ENCODE measurements at regions not wholly inside any gene's neighbourhood (a gene's known extent, or its start where the extent isn't known, plus 50 kb on each side); places are given as distances from the start of the nearest gene placed in this dataset.
"Not testable (repeated sequence)": the region's sequence is repeated elsewhere in the genome, so short reads cannot be mapped to it uniquely, and the experiment has no call there.

DNA sequence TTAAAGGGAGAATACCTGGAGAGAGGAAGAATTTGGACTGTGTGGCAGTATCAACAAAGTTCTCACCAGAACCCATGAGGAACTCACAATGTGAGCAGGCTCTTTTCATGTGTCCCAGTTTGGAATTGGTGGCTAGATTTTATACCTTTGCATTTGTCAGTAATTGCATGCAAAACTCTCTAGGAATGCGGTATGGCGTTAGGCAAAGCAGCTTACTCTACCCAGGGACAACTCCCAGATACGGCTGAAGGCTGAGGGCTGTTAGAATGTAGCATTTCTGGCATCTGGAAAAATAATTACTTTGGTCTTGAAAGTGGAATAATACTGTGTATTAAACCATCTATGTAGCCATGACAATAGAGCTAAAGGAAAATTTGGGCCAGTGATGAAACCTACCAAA, 635.5 kb downstream of the SLC16A7 start:
- H3K4me3 ChIP-seq, result no peak overlapping the region
- no peaks in the 10 kb centered on the region for H3K9me3 ChIP-seq (replicated peaks)
- no peak overlapping the region for H3K27ac ChIP-seq
- DNase-seq, result no peak
- no peaks in the 10 kb centered on the region for H3K36me3 ChIP-seq
- H3K27me3 ChIP-seq, result no peaks in the 10 kb centered on the region
- H3K4me1 ChIP-seq, result no peaks in the 10 kb centered on the region

DNA sequence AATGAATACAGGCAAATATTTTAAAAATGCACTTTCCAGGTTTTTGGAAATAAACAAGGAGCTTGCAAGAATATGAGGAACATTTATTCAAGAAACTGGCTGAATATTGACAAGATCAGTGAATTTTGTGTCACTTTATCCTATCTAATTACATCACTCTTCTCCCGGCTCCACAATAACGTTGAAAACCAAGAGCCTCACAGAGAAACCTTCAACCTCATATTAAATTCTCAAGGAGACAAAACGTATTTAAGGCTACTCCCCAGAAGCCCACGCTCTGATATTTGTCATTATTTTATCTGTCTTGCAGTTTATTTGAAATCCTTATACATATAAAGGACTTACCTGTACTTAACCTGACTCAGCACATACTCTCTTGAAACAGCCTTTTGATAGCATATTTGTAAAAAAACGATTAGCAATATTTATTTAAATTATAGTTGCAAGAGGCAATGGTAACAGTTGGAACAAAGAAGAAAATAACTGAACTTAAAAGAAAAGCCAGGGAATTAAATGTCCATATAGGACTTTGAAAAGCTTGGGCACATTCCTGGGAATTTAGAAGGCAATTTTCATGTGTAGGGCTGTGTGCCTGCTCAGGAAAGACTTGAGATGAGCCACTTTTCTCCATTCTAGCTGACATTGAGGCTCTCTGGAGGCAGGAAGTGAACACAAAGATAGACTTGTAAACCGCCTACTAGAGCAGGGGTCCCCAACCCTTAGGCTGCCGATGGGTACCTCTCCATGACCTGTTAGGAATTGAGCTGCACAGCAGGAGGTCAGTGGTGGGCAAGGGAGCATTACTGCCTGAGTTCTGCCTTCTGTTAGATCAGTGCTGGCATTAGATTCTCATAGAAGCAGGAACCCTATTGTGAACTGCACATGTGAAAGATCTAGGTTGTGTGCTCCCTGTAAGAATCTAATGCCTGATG, 636.4 kb downstream of the SLC16A7 start:
- Histone ChIP-seq H3K27me3 (no peaks in the 10 kb centered on the region), H3K36me3 (no peaks in the 10 kb centered on the region), H3K4me3 (no peak overlapping the region), H3K27ac (no peak overlapping the region), H3K4me1 (no peaks in the 10 kb centered on the region), H3K9me3 (replicated peaks) (no peaks in the 10 kb centered on the region)
- no peak for DNase-seq

DNA sequence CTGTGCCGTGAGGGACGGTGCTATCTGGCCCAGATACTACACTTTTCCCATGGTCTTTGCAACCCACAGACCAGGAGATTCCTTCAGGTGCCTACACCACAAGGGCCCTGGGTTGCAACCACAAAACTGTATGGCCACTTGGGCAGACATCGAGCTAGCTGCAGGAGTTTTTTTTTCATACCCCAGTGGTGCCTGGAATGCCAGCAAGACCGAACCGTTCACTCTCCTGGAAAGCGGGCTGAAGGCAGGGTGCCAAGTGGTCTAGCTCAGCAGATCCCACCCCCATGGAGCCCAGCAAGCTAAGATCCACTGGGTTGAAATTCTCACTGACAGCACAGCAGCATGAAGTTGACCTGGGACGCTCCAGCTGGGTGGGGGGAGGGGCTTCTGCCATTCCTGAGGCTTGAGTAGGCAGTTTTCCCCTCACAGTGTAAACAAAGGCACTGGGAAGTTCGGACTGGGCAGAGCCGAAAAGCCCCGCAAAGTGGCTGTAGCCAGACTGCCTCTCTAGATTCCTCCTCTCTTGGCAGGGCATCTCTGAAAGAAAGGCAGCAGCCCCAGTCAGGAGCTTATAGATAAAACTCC, 638.9 kb downstream of the SLC16A7 start:
- H3K4me1 ChIP-seq; H3K36me3 ChIP-seq; H3K27ac ChIP-seq; H3K4me3 ChIP-seq; DNase-seq; H3K9me3 ChIP-seq (replicated peaks); H3K27me3 ChIP-seq: not testable (repeated sequence)

DNA sequence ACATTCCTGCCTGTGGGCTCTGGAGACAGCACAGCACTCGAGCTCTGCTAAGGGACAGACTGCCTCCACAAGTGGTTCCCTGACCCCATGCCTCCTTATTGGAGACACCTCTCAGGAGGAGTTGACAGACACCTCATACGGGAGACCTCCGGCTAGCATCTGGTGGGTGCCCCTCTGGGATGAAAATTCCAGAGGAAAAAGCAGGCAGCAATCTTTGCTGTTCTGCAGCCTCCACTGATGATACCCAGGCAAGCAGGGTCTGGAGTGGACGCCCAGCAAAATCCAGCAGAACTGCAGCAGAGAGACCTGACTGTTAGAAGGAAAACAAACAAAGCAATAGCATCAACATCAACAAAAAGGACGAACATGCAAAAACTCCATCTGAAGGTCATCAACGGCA, 639.4 kb downstream of the SLC16A7 start:
- Histone ChIP-seq H3K4me1 (no peaks in the 10 kb centered on the region), H3K4me3 (no peak overlapping the region), H3K27me3 (no peaks in the 10 kb centered on the region), H3K27ac (no peak overlapping the region), H3K36me3 (no peaks in the 10 kb centered on the region), H3K9me3 (replicated peaks) (no peaks in the 10 kb centered on the region)
- DNase-seq, result no peak

DNA sequence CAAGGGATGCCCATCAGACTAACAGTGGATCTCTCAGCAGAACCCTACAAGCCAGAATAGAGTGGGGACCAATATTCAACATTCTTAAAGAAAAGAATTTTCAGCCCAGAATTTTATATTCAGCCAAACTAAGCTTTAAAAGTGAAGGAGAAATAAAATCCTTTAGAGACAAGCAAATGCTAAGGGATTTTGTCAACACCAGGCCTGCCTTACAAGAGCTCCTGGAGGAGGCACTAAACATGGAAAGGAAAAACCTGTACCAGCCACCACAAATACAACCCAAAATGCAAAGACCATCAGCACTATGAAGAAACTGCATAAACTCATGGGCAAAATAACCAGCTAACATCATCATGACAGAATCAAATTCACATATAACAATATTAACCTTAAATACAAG, 640.6 kb downstream of the SLC16A7 start:
- not testable (repeated sequence) for H3K4me1 ChIP-seq; H3K27ac ChIP-seq; DNase-seq; H3K36me3 ChIP-seq; H3K4me3 ChIP-seq; H3K9me3 ChIP-seq (replicated peaks); H3K27me3 ChIP-seq

DNA sequence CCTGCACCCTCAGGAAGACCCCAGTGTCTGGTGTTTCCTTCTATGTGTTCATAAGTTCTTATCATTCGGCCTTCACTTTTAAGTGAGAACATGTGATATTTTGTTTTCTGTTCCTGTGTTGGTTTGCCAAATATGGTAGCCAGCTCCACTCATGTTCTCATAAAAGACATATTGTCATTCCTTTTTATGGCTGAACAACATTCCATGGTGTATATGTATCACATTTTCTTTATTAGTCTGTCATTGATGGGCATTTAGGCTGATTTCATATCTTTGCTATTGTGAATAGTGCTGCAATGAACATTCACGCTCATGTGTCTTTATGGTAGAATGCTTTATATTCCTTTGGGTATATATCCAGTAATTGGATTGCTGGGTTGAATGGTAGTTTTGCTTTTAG, 645.1 kb downstream of the SLC16A7 start:
- Histone ChIP-seq H3K9me3 (replicated peaks) (no peaks in the 10 kb centered on the region), H3K27ac (no peak overlapping the region), H3K27me3 (no peaks in the 10 kb centered on the region), H3K4me1 (no peaks in the 10 kb centered on the region), H3K36me3 (no peaks in the 10 kb centered on the region), H3K4me3 (no peak overlapping the region)
- DNase-seq, result no peak

DNA sequence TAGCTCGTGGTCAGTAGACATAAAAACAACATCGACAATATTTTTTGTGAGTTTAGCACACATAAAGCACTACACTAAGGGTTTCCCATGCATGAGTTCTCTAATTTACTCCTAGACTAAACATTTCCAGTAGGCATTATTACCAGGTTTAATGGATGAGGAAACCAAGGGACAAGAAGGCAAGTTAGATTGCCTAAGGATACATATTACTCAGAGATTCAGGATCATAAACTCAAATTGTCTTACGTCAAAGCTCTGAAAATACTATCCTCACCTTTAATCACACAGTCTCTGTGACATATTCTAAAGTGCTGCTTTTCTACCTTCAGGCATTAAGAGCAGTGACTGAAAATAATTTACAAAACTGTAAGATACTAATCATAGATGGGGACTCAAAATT, 655.3 kb downstream of the SLC16A7 start:
- Histone ChIP-seq H3K4me3 (no peak overlapping the region), H3K27ac (no peak overlapping the region), H3K36me3 (no peaks in the 10 kb centered on the region), H3K4me1 (no peaks in the 10 kb centered on the region), H3K9me3 (replicated peaks) (no peaks in the 10 kb centered on the region), H3K27me3 (no peaks in the 10 kb centered on the region)
- DNase-seq, result no peak

DNA sequence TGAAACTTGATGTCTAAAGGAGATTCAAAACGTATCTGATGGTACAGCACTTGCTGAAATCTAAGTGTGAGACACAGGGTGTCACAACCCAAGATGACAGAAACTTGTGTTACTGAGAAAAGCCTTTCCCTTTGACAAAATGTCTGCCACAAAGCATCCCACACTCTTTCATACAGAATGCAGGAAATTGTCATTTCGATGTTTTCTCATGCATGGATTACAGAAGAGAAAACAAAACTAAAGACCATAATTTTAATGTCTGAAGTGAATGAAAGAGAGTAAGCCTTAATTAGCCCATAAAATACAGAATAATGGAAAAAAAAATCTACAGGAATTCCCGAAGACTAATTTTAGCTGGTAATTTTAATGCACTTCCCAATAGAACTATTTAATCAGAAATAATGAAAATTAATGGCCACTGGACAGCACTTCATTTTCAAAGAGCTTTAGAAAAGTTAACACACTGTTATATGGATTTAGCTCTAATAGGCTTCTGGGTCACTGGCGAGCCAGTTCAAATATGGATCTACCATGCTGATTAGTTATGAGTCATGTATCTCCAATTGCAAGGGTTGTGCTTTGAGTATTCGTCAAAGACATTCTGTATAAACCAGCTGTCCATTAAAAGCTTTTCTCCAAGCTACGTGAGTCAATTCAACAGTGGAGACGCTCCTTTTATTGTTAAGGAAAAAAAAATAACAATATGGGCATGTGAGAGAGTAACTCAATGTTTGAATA, 656.7 kb downstream of the SLC16A7 start:
- H3K4me3 ChIP-seq, result no peak overlapping the region
- no peak for DNase-seq

DNA sequence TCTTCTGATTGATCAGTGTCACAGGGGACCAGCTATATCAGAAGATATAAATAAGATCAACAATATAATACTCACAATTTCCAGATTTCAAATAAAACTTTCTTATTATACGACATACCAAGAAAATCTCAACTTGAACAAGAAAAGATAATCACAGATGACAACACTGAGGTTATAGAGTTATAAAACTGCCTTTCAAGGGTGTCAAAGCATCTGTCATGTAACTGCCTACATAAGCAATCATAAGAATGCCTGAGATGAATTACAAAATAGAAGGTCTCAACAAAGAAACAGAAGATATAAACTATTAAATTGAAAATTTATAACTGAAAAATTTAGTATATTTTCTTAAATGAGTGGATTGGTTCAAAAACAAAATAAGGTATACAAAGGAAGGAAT, 659.2 kb downstream of the SLC16A7 start:
- Histone ChIP-seq H3K4me1 (no peaks in the 10 kb centered on the region), H3K27ac (no peak overlapping the region), H3K4me3 (no peak overlapping the region), H3K36me3 (no peaks in the 10 kb centered on the region), H3K27me3 (no peaks in the 10 kb centered on the region), H3K9me3 (replicated peaks) (no peaks in the 10 kb centered on the region)
- DNase-seq, result no peak

More for the DNA sequence above, 656.7 kb downstream of the SLC16A7 start:
- Histone ChIP-seq H3K36me3 (no peaks in the 10 kb centered on the region), H3K4me1 (no peaks in the 10 kb centered on the region), H3K9me3 (replicated peaks) (no peaks in the 10 kb centered on the region), H3K27me3 (no peaks in the 10 kb centered on the region), H3K27ac (no peak overlapping the region)

DNA sequence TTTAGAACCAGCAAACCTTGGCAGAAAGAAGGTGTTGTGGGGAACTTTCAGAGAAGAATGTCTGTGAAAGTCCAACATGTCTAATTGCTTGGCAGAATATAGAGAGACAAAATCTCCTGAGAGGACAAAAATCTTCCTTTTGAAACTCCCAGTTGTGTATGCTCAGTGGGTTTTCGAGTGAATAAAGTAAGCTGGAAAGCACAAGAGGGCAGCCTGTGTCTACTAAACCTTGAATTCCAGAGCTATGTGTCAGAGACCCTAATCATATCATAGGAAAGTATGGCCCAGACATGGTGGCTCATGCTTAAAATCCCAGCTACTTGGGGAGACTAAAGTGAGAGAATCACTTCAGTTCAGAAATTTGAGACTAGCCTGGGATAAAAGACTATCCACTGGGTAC, 661.2 kb downstream of the SLC16A7 start:
- H3K4me1 ChIP-seq, result no peaks in the 10 kb centered on the region
- DNase-seq, result peak in 1 of 2 experiments; percentile 23
- H3K36me3 ChIP-seq, result no peaks in the 10 kb centered on the region

DNA sequence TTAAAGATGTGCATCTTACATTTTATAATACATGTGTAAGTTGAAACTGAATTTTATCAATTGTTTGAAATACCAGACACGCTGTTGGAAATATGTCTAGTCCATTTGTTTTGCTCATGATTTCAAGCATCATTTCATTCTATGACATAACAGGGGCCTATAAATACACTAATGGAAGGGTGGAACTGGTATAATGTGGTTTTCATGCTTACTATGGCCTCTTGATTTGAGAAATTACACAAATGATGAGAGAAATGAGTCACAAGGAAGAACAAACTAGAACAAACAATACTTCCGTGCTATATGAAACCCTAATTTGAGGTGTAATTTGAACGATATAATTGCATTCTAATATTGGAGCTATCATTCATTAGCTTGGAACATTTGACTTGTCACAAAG, 663.4 kb downstream of the SLC16A7 start:
- Histone ChIP-seq H3K4me3 (no peak overlapping the region), H3K36me3 (no peaks in the 10 kb centered on the region), H3K9me3 (replicated peaks) (no peaks in the 10 kb centered on the region), H3K27ac (no peak overlapping the region), H3K4me1 (no peaks in the 10 kb centered on the region), H3K27me3 (no peaks in the 10 kb centered on the region)
- no peak for DNase-seq

More for the DNA sequence above, 661.2 kb downstream of the SLC16A7 start:
- Histone ChIP-seq H3K9me3 (replicated peaks) (no peaks in the 10 kb centered on the region), H3K27ac (no peak overlapping the region), H3K27me3 (no peaks in the 10 kb centered on the region), H3K4me3 (no peak overlapping the region)

DNA sequence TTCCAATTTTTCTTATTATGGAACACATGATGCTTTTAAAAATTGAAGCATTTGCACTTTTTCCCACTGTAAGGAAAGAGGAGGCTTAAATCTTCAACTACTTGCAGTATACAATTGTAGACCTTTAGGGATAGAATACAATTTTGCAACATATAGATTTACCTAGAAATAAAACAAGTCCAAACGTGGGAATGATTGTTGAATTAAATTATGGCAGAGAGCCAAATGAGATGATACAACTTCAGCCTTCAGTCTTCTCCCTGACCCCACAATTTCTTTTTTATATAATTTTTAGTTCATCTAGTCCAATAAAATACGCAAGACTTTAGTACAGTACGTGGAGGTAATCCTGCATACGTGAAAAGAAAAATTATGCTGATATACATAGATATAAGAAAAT, 666.5 kb downstream of the SLC16A7 start:
- no peaks in the 10 kb centered on the region for H3K4me1 ChIP-seq
- no peak overlapping the region for H3K27ac ChIP-seq
- H3K36me3 ChIP-seq, result no peaks in the 10 kb centered on the region
- no peaks in the 10 kb centered on the region for H3K27me3 ChIP-seq
- DNase-seq, result no peak
- H3K9me3 ChIP-seq (replicated peaks), result no peaks in the 10 kb centered on the region
- no peak overlapping the region for H3K4me3 ChIP-seq

DNA sequence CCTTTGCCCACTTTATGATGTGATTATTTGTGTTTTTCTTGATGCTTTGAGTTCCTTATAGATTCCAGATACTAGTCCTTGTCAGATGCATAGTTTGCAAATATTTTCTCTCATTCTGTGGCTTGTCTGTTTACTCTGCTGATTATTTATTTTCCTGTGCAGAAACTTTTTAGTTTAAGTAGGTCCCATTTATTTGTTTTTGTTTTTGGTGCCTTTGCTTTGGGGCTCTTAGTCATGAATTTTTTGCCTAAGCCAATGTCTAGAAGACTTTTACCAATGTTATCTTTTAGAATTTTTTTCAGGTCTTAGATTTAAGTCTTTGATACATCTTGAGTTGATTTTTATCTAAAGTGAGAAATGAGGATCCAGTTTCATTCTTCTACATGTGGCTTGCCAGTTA, 667.3 kb downstream of the SLC16A7 start:
- no peaks in the 10 kb centered on the region for H3K36me3 ChIP-seq
- H3K27me3 ChIP-seq, result no peaks in the 10 kb centered on the region
- H3K27ac ChIP-seq, result no peak overlapping the region
- no peaks in the 10 kb centered on the region for H3K4me1 ChIP-seq
- H3K9me3 ChIP-seq (replicated peaks), result no peaks in the 10 kb centered on the region
- no peak overlapping the region for H3K4me3 ChIP-seq
- no peak for DNase-seq

DNA sequence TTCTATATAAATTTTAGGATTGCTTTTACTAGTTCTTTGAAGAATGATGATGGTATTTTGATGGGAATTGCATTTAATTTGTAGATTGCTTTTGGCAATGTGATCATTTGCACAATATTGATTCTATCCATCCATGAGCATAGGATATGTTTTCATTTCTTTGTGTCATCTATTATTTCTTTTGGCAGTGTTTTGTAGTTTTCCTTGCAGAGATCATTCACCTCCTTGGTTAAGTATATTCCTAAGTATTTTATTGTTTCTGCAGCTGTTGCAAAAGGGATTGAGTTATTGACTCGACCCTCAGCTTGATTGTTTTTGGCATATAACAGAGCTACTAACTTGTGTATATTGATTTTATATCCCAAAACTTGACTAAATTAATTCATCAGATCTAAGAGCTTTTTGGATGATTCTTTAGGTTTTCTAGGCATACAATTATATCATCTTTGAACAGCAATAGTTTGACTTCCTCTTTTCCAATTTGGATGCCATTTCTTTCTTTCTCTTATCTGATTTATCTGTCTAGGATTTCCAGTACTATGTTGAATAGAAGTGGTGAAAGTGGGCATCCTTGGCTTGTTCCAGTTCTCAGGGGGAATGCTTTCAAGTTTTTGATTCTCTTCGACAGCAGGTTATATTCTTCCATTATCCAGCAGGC, 668.1 kb downstream of the SLC16A7 start:
- Histone ChIP-seq H3K4me1 (no peaks in the 10 kb centered on the region), H3K27ac (no peak overlapping the region), H3K27me3 (no peaks in the 10 kb centered on the region), H3K9me3 (replicated peaks) (no peaks in the 10 kb centered on the region), H3K4me3 (no peak overlapping the region), H3K36me3 (no peaks in the 10 kb centered on the region)
- DNase-seq, result no peak

DNA sequence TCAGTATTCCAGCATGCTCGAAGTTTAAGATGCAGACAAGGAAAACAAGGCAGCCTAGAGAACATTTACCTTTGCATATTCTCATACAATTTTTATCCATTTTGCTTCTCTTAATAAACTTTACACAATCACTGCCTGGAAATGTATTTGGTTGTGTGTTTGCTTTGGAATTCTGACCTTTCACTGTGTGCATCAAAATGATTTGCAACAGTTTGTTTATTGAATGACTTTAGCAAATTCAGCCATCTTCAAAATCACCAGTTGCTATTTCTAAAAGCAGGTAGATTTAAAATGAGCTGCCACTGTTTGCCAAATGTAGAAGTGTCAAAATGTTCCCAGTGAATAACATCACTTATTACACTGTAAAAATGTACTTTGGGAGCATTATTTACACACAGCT, 669.9 kb downstream of the SLC16A7 start:
- Histone ChIP-seq H3K9me3 (replicated peaks) (no peaks in the 10 kb centered on the region), H3K27ac (no peak overlapping the region), H3K4me1 (no peaks in the 10 kb centered on the region), H3K4me3 (no peak overlapping the region), H3K27me3 (no peaks in the 10 kb centered on the region), H3K36me3 (no peaks in the 10 kb centered on the region)
- no peak for DNase-seq
